ENCODE measurements at regions not wholly inside any gene's neighbourhood (a gene's known extent, or its start where the extent isn't known, plus 50 kb on each side); places are given as distances from the start of the nearest gene placed in this dataset.
"Not testable (repeated sequence)": the region's sequence is repeated elsewhere in the genome, so short reads cannot be mapped to it uniquely, and the experiment has no call there.

GRCh38 chr13:31385540-31385939 is 185.8 kb downstream of the B3GLCT start:
- DNase-seq (ENCODE audit: insufficient read length) (no peak), FAIRE-seq (no peak)
- TF ChIP-seq TAF1 (IDR thresholded peaks at IDR 0.05; ENCODE audit: borderline replicate concordance, low read depth, low read length) = no peak
- TF ChIP-seq POLR2A (IDR thresholded peaks at IDR 0.05; ENCODE audit: low read depth, low read length) = no peak
- no peak for TF ChIP-seq POLR2AphosphoS5 (IDR thresholded peaks at IDR 0.05; ENCODE audit: low read depth, low read length)

GRCh38 chr13:31394506-31394905 is 194.7 kb downstream of the B3GLCT start:
- no peak for DNase-seq (ENCODE audit: insufficient read length)
- FAIRE-seq = no peak
- no peak for TF ChIP-seq POLR2AphosphoS5 (IDR thresholded peaks at IDR 0.05; ENCODE audit: low read depth, low read length)
- no peak for TF ChIP-seq TAF1 (IDR thresholded peaks at IDR 0.05; ENCODE audit: borderline replicate concordance, low read depth, low read length)
- no peak for TF ChIP-seq POLR2A (IDR thresholded peaks at IDR 0.05; ENCODE audit: low read depth, low read length)

- DNase-seq (ENCODE audit: insufficient read length) (no peak), FAIRE-seq (no peak)
- TF ChIP-seq POLR2A (IDR thresholded peaks at IDR 0.05; ENCODE audit: low read depth, low read length) (no peak), POLR2AphosphoS5 (IDR thresholded peaks at IDR 0.05; ENCODE audit: low read depth, low read length) (no peak), TAF1 (IDR thresholded peaks at IDR 0.05; ENCODE audit: borderline replicate concordance, low read depth, low read length) (no peak)
These were observed 195.3 kb downstream of the B3GLCT start for GRCh38 chr13:31395090-31395489.

GRCh38 chr13:31399690-31400089 is 199.9 kb downstream of the B3GLCT start:
- DNase-seq (ENCODE audit: insufficient read length) = no peak
- FAIRE-seq = no peak
- no peak for TF ChIP-seq TAF1 (IDR thresholded peaks at IDR 0.05; ENCODE audit: borderline replicate concordance, low read depth, low read length)
- TF ChIP-seq POLR2A (IDR thresholded peaks at IDR 0.05; ENCODE audit: low read depth, low read length) = no peak
- TF ChIP-seq POLR2AphosphoS5 (IDR thresholded peaks at IDR 0.05; ENCODE audit: low read depth, low read length) = no peak

GRCh38 chr13:31403711-31404110 is 203.9 kb downstream of the B3GLCT start:
- DNase-seq (ENCODE audit: insufficient read length); FAIRE-seq: not testable (repeated sequence)

- DNase-seq (ENCODE audit: insufficient read length) = no peak
- FAIRE-seq = no peak
- no peak for TF ChIP-seq POLR2A (IDR thresholded peaks at IDR 0.05; ENCODE audit: low read depth, low read length)
These were observed 209.2 kb downstream of the B3GLCT start for GRCh38 chr13:31408927-31409326.

GRCh38 chr13:31409678-31410356 is 210.0 kb downstream of the B3GLCT start:
- DNase-seq (ENCODE audit: insufficient read length) = no peak
- TF ChIP-seq POLR2AphosphoS5 (IDR thresholded peaks at IDR 0.05; ENCODE audit: low read depth, low read length) = no peak
- TF ChIP-seq TAF1 (IDR thresholded peaks at IDR 0.05; ENCODE audit: borderline replicate concordance, low read depth, low read length) = no peak
- TF ChIP-seq POLR2A (IDR thresholded peaks at IDR 0.05; ENCODE audit: low read depth, low read length) = no peak
- FAIRE-seq = no peak

- DNase-seq (ENCODE audit: insufficient read length) (no peak), FAIRE-seq (no peak)
- TF ChIP-seq TAF1 (IDR thresholded peaks at IDR 0.05; ENCODE audit: borderline replicate concordance, low read depth, low read length) (no peak), POLR2AphosphoS5 (IDR thresholded peaks at IDR 0.05; ENCODE audit: low read depth, low read length) (no peak), POLR2A (IDR thresholded peaks at IDR 0.05; ENCODE audit: low read depth, low read length) (no peak)
These were observed 213.7 kb downstream of the B3GLCT start for GRCh38 chr13:31413516-31413915.

GRCh38 chr13:31416066-31416465 is 216.3 kb downstream of the B3GLCT start:
- no peak for FAIRE-seq
- TF ChIP-seq POLR2AphosphoS5 (IDR thresholded peaks at IDR 0.05; ENCODE audit: low read depth, low read length) = no peak
- no peak for TF ChIP-seq POLR2A (IDR thresholded peaks at IDR 0.05; ENCODE audit: low read depth, low read length)
- TF ChIP-seq TAF1 (IDR thresholded peaks at IDR 0.05; ENCODE audit: borderline replicate concordance, low read depth, low read length) = no peak
- DNase-seq (ENCODE audit: insufficient read length) = no peak

- FAIRE-seq = no peak
- no peak for DNase-seq (ENCODE audit: insufficient read length)
- TF ChIP-seq TAF1 (IDR thresholded peaks at IDR 0.05; ENCODE audit: borderline replicate concordance, low read depth, low read length) = no peak
- no peak for TF ChIP-seq POLR2AphosphoS5 (IDR thresholded peaks at IDR 0.05; ENCODE audit: low read depth, low read length)
- TF ChIP-seq POLR2A (IDR thresholded peaks at IDR 0.05; ENCODE audit: low read depth, low read length) = no peak
These were observed 218.4 kb downstream of the B3GLCT start for GRCh38 chr13:31418186-31418585.

- no peak for DNase-seq (ENCODE audit: insufficient read length)
- no peak for FAIRE-seq
- TF ChIP-seq POLR2A (IDR thresholded peaks at IDR 0.05; ENCODE audit: low read depth, low read length) = no peak
These were observed 222.0 kb downstream of the B3GLCT start for GRCh38 chr13:31421756-31422155.

GRCh38 chr13:31424130-31424729 is 224.5 kb downstream of the B3GLCT start:
- TF ChIP-seq POLR2AphosphoS5 (IDR thresholded peaks at IDR 0.05; ENCODE audit: low read depth, low read length) (no peak), POLR2A (IDR thresholded peaks at IDR 0.05; ENCODE audit: low read depth, low read length) (no peak), TAF1 (IDR thresholded peaks at IDR 0.05; ENCODE audit: borderline replicate concordance, low read depth, low read length) (no peak)
- FAIRE-seq = no peak

GRCh38 chr13:31426395-31426794 is 226.6 kb downstream of the B3GLCT start:
- TF ChIP-seq POLR2A (IDR thresholded peaks at IDR 0.05; ENCODE audit: low read depth, low read length) = no peak
- no peak for TF ChIP-seq POLR2AphosphoS5 (IDR thresholded peaks at IDR 0.05; ENCODE audit: low read depth, low read length)
- DNase-seq (ENCODE audit: insufficient read length) = no peak
- FAIRE-seq = no peak

More at GRCh38 chr13:31424130-31424729, 224.5 kb downstream of the B3GLCT start:
- DNase-seq (ENCODE audit: insufficient read length) = peak; percentile 15

Measured in GM12892 (cell line).